Fibroblast of villous mesenchyme (primary cell): ENCODE measurements at regions not wholly inside any gene's neighbourhood (a gene's known extent, or its start where the extent isn't known, plus 50 kb on each side); places are given as distances from the start of the nearest gene placed in this dataset.
"Not testable (repeated sequence)": the region's sequence is repeated elsewhere in the genome, so short reads cannot be mapped to it uniquely, and the experiment has no call there.

Source experiments
- DNase-seq: peaks from one replicate; pipeline ENCODE4 v3.0.0-alpha.2; 2010; ENCODE audit warnings: low read depth
- H3K4me3 ChIP-seq: 2 replicates; pipeline ENCODE4 v1.5.1; 2011; ENCODE audit warnings: low read depth, mild to moderate bottlenecking, low read length
- CTCF ChIP-seq: IDR thresholded peaks from 2 replicates; pipeline ENCODE4 v1.5.1; 2012; ENCODE audit warnings: low read depth, mild to moderate bottlenecking, low read length; ENCODE audit not compliant: insufficient read depth

- TF ChIP-seq CTCF = no peak
- H3K4me3 ChIP-seq = no peak overlapping the region
- DNase-seq = no peak
These were observed 257.2 kb upstream of the MVB12B start for GRCh38 chr9:126069400-126069955.

- no peak for DNase-seq
- no peak overlapping the region for H3K4me3 ChIP-seq
- TF ChIP-seq CTCF = no peak
These were observed 256.5 kb upstream of the MVB12B start for GRCh38 chr9:126070058-126070655.

DNA sequence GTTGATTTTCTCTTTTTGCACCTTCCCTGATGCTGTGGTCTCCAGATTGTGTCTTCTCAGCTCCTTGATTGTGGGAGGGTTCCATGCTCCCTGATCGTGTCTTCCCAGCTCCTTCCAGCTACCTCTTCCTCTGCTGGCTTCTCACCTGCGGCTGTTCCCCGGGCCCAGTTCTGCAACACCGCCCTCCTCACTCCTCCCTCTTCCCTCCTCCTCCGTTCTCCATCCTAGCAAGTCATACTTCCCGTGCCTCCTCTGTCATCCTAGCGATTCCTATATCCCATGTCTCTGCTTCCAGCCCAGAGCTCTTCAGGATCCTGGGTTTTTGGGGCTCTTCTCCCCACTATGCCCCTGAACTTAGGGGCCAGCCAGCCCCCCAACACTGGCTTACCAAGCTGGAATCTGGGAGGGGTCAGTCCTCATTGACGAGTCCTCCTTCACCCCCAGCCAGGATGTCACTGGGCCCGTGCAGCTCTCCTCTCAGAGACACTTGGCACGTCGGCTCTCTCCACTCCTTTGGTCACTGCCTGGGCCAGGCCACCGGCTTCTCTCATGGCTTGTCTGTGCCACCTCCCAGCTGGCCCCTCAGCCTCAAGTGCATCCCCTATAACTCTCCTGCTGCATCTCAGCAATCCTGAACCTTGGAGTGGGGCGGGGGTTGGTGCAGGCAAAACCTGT lies 255.4 kb upstream of the MVB12B start:
- no peak overlapping the region for H3K4me3 ChIP-seq
- DNase-seq = no peak
- no peak for TF ChIP-seq CTCF

DNA sequence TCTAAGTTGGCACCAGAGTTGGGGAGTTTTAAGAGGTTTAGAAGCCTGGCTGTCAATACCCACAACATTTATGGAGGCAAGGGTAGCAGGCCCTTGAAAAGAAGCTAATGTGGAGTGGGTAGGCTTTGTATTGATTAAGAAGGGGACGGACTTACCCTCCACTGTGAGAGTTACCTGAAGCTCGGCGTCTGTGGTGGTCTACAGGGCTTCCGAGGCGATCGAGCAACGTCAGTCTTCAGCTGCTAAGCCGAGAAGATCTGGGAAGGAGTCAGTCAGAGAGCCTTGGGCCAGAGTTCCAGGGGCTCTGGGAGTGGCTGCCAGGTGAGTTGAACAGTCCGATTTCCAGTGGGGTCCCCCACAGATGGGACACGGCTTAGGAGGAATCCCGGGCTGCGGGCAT lies 249.0 kb upstream of the MVB12B start:
- DNase-seq, H3K4me3 ChIP-seq: not testable (repeated sequence)

DNA sequence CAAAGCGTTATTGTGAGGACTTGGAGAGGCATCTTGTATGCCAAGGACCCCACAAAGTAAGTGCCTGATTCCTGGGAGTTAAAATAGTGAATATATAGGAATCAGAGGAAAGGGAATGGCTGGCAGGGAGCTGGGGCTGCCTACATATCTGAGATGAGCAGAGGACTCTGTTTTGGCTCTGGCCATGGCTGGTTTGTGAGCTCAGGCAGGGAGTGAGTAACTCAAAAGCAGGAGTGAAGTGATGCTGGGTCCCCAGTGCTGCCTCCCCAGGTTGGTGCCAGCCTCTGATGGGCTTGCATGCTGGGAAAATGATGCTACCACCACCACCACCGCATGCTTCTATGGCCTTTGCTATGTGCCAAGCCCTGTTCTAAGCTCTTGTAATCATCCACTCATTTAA lies 246.0 kb upstream of the MVB12B start:
- no peak for DNase-seq
- H3K4me3 ChIP-seq = no peak overlapping the region
- TF ChIP-seq CTCF = no peak

DNA sequence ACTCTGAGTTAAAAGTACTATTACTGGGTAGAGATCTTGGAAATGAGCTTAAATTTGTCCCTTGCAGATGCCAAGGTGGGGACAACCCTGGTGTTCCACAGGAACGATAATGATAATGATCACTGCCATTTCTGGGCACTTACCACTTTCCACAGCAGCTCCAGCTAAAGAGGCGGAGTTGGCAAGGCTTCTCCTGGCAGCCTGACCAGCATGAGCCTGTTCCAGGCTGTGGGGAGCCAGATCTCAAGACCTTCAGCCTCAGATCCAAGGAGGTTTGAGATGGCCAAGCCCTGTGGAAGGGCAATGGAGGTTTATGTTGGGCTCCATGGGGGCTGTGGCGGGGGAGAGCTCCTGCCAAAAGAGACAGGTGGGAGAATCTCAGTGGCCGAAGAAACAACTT lies 244.9 kb upstream of the MVB12B start:
- no peak for TF ChIP-seq CTCF
- no peak for DNase-seq
- H3K4me3 ChIP-seq = no peak overlapping the region

DNA sequence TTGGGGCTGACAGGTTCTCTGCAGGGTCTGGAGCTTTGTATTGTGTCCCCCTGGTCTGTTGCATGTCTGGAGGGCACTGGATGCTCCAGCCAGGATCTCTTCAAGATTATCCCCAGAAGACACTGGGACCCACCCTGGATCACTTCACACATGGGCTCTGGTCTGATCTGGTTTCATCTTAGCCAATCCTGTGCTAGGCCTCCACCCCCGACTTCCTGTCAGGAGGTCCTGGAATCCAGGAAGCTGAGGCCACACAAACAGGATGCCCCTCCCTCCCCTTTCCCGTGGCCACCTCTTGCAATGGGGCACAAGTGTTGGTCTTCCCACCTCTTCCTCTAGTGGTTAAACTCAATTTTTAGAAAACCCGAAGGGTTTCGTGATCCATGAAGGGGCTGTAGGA lies 242.6 kb upstream of the MVB12B start:
- DNase-seq = no peak
- H3K4me3 ChIP-seq = no peak overlapping the region
- TF ChIP-seq CTCF = no peak
